K562 (cell line): ENCODE measurements at regions not wholly inside any gene's neighbourhood (a gene's known extent, or its start where the extent isn't known, plus 50 kb on each side); places are given as distances from the start of the nearest gene placed in this dataset.

Experiments
- ATAC-seq: fragments of 200-7000 bp; cut with Tn5 transposase; 3 replicates; pipeline ENCODE4 v1.9.1; 2020; ENCODE audit warnings: moderate library complexity
- BruUV-seq: library from RNA; stranded (reverse); fragments of 400-500 nt; replicated peaks from 2 replicates; lab custom pipeline; 2021; lab: Mats Ljungman, UMichigan
- CTCF ChIA-PET: fragments of 300-600 bp; formaldehyde crosslinking; extraction: SDS; loops from one replicate; lab custom pipeline; 2021; ENCODE audit warnings: low intra/inter-chr PET ratio; lab: Yijun Ruan, JAX
- POLR2A ChIA-PET: fragments of 300-600, 350-650 bp; sonication (Branson Sonifier 250); formaldehyde crosslinking; extraction: SDS; loops from one replicate; lab custom pipeline; 2021; ENCODE audit warnings: antibody characterized with exemption, inconsistent platforms; lab: Yijun Ruan, JAX
- DNase-seq, 4 experiments: peaks; one replicate each; pipeline versions ENCODE4 v3.0.0 to v3.0.0-alpha.2; 2011 to 2018; ENCODE audit warnings: low spot score in 3 of 4, mixed read lengths in 3 of 4; ENCODE audit errors: extremely low read depth in 1 of 4
- FAIRE-seq: peaks from 2 replicates; lab custom pipeline; 2011; peaks lifted over from hg19 to GRCh38; lab: Jason Lieb, UNC
- H2AFZ ChIP-seq: 2 replicates; pipeline ENCODE4 v1.6.0; 2011; ENCODE audit warnings: low read depth, low read length, control low read depth, inconsistent platforms
- H3K27ac ChIP-seq: fragments of 200-600 bp; 3 replicates; pipeline ENCODE4 v1.8.0; 2011; ENCODE audit warnings: low read depth, mild to moderate bottlenecking, control low read depth, inconsistent platforms, low read length, moderate library complexity, mixed read lengths; ENCODE audit errors: extremely low read depth
- H3K27me3 ChIP-seq, 2 experiments: fragments of 300-600 bp in 1 of 2; 2 replicates in 1 of 2; 3 replicates in 1 of 2; pipeline versions ENCODE4 v1.6.0 to v1.8.0; 2011; ENCODE audit warnings: inconsistent platforms in 2 of 2, low read length in 2 of 2, mild to moderate bottlenecking in 1 of 2, mixed read lengths in 1 of 2, moderate library complexity in 1 of 2; ENCODE audit not compliant: control insufficient read depth in 2 of 2, insufficient read depth in 2 of 2
- H3K36me3 ChIP-seq: fragments of 300-600 bp; 3 replicates; pipeline ENCODE4 v1.8.0; 2011; ENCODE audit warnings: mild to moderate bottlenecking, low read length, inconsistent platforms; ENCODE audit not compliant: control insufficient read depth, insufficient read depth
- H3K4me1 ChIP-seq, 2 experiments: fragments of 200-600 bp in 1 of 2; replicated peaks in 1 of 2; 2 replicates in 1 of 2; 3 replicates in 1 of 2; pipeline versions ENCODE4 v1.5.1 to v1.8.0; 2011; ENCODE audit warnings: inconsistent platforms in 2 of 2, low read length in 2 of 2, mild to moderate bottlenecking in 1 of 2, mixed read lengths in 1 of 2, moderate library complexity in 1 of 2; ENCODE audit not compliant: control insufficient read depth in 2 of 2, insufficient read depth in 2 of 2
- H3K4me2 ChIP-seq: 2 replicates; pipeline ENCODE4 v1.6.1; 2011; ENCODE audit warnings: low read length, control low read depth, inconsistent platforms, mixed read lengths; ENCODE audit not compliant: insufficient read depth
- H3K4me3 ChIP-seq: fragments of 200-600 bp; sonication (generic), shearing (Covaris generic); 2 replicates; pipeline ENCODE4 v1.5.1; 2016; ENCODE audit warnings: control low read depth, inconsistent platforms
- H3K79me2 ChIP-seq: fragments of 200-600 bp; 3 replicates; pipeline ENCODE4 v1.8.0; 2011; ENCODE audit warnings: low read length, inconsistent platforms; ENCODE audit not compliant: control insufficient read depth, insufficient read depth
- H3K9ac ChIP-seq, 2 experiments: 2 replicates each; pipeline versions ENCODE4 v1.6.0 to v1.6.1; 2011; ENCODE audit warnings: low read depth in 2 of 2, low read length in 2 of 2, control low read depth in 1 of 2, inconsistent platforms in 1 of 2, mild to moderate bottlenecking in 1 of 2, mixed read lengths in 1 of 2; ENCODE audit not compliant: insufficient read depth in 1 of 2
- H3K9me1 ChIP-seq: one replicate; pipeline ENCODE4 v1.6.0; 2011; ENCODE audit warnings: inconsistent platforms, mild to moderate bottlenecking, low read length, moderate library complexity; ENCODE audit not compliant: control insufficient read depth, insufficient read depth
- H3K9me3 ChIP-seq: replicated peaks from 2 replicates; pipeline ENCODE4 v1.5.1; 2011; ENCODE audit warnings: low read depth, low read length, inconsistent platforms; ENCODE audit not compliant: control insufficient read depth, insufficient read depth
- H4K20me1 ChIP-seq: replicated peaks from 2 replicates; pipeline ENCODE4 v1.6.1; 2011; ENCODE audit warnings: low read length, inconsistent platforms, mixed read lengths; ENCODE audit not compliant: control insufficient read depth, insufficient read depth
- EGR1 ChIP-seq: fragments of 450-650 bp; conservative IDR thresholded peaks from 2 replicates; pipeline ENCODE4 v1.6.1; 2017; ENCODE audit warnings: mild to moderate bottlenecking
- L3MBTL2 ChIP-seq: fragments of 450-650 bp; IDR thresholded peaks from 2 replicates; pipeline ENCODE4 v1.6.1; 2016; ENCODE audit warnings: mild to moderate bottlenecking, moderate library complexity
- MAFG ChIP-seq: fragments of 450-650 bp; conservative IDR thresholded peaks from 2 replicates; pipeline ENCODE4 v1.6.1; 2016; ENCODE audit warnings: missing genetic modification characterization, missing compliant biosample characterization
- MGA ChIP-seq: fragments of 450-650 bp; IDR thresholded peaks from 2 replicates; pipeline ENCODE4 v1.6.1; 2016; ENCODE audit warnings: mild to moderate bottlenecking, moderate library complexity
- PRPF4 ChIP-seq: fragments of 200-400 bp; formaldehyde crosslinking; IDR thresholded peaks from one replicate; pipeline ENCODE4 v1.6.1; 2017; ENCODE audit warnings: low read length, low read depth, mild to moderate bottlenecking; ENCODE audit not compliant: insufficient read depth, poor library complexity, severe bottlenecking
- RFX1 ChIP-seq: fragments of 450-650 bp; IDR thresholded peaks from 2 replicates; pipeline ENCODE4 v1.6.1; 2016; ENCODE audit warnings: mild to moderate bottlenecking, moderate library complexity
- USF2 ChIP-seq: sonication (generic); formaldehyde crosslinking; IDR thresholded peaks from 2 replicates; pipeline ENCODE4 v1.5.0; 2020; ENCODE audit warnings: missing genetic modification reagents
- WGBS: fragments of 100-300 bp; shearing (Covaris generic); methylation state at CpG from one replicate; pipeline ENCODE4 v1.1.6; 2016; ENCODE audit warnings: low coverage, mixed read lengths; ENCODE audit not compliant: insufficient coverage; ENCODE audit errors: missing lambda C conversion rate; 5-methylcytosine and 5-hydroxymethylcytosine counted together
- in situ Hi-C: fragments of 300-500 bp; cut with MboI; formaldehyde crosslinking; loops from 4 replicates; pipeline ENCODE4 v1.15.0; 2018; ENCODE audit warnings: inconsistent platforms, mixed read lengths
- intact Hi-C: fragments of 100-400 bp; cut with micrococcal nuclease; formaldehyde crosslinking; loops from 2 replicates; pipeline ENCODE4 v1.14.2; 2022

- H3K79me2 ChIP-seq, result no peaks in the 10 kb centered on the region
- POLR2A ChIA-PET, result no interaction called here
- H2AFZ ChIP-seq, result peak overlapping the region; percentile 61
- WGBS, result 31% methylated on average over 20 of the region's 20 CpGs
- H3K4me3 ChIP-seq, result no peak overlapping the region
- no TSS peak for BruUV-seq
- no peaks in the 10 kb centered on the region for H3K36me3 ChIP-seq
- in situ Hi-C loops, result no loop called here
- no peak overlapping the region; the same call in 1 of the 2 replicates for H3K4me2 ChIP-seq
- FAIRE-seq (no peak), ATAC-seq (no peak), DNase-seq (no peak)
- H3K9ac ChIP-seq, result no peak overlapping the region
- H3K27me3 ChIP-seq, result no peaks in the 10 kb centered on the region; a peak in 1 of 5 replicates
- intact Hi-C loops, result no loop called here
- H3K27ac ChIP-seq, result no peak overlapping the region
- H3K9me1 ChIP-seq, result no peaks in the 10 kb centered on the region
- CTCF ChIA-PET, result no interaction called here
- peaks cover 0 to 15% of the 10 kb centered on the region in 2 experiments; a peak in 2 of 5 replicates for H3K4me1 ChIP-seq
- no peaks in the 10 kb centered on the region for H3K9me3 ChIP-seq
- no peaks in the 10 kb centered on the region for H4K20me1 ChIP-seq
- 0 out of 2 replicates have a peak, but pooled peaks have one; percentile 7 for TF ChIP-seq MAFG (tag)
- TF ChIP-seq MGA, result 0 out of 2 replicates have a peak, but pooled peaks have one; percentile 23
- TF ChIP-seq PRPF4, result no peak
- TF ChIP-seq RFX1, result peak; percentile 46
- TF ChIP-seq EGR1, result peak; percentile 74
- TF ChIP-seq L3MBTL2, result peak; percentile 63
- 0 out of 2 replicates have a peak, but pooled peaks have one; percentile 29 for TF ChIP-seq USF2 (CRISPR knock-in tag)
These were observed 109.6 kb upstream of the SERP2 start for GRCh38 chr13:44263751-44264620.
